GM18508 (cell line): ENCODE measurements at regions not wholly inside any gene's neighbourhood (a gene's known extent, or its start where the extent isn't known, plus 50 kb on each side); places are given as distances from the start of the nearest gene placed in this dataset.

Experiments used
- ATAC-seq: cut with Tn5 transposase; IDR thresholded peaks from one replicate; pipeline ENCODE4 v1.9.1; 2021; ENCODE audit warnings: moderate number of reproducible peaks; ENCODE audit not compliant: insufficient read depth, unreplicated experiment

- ATAC-seq: no peak
Measured at GRCh38 chr1:29444081-29444715, 207.9 kb downstream of the PTPRU start.

GRCh38 chr1:29441916-29442668, 205.8 kb downstream of the PTPRU start:
- no peak for ATAC-seq

- no peak for ATAC-seq
Measured at GRCh38 chr1:29439615-29440014, 203.3 kb downstream of the PTPRU start.

GRCh38 chr1:29438991-29439390, 202.7 kb downstream of the PTPRU start:
- no peak for ATAC-seq

GRCh38 chr1:29437946-29438345, 201.6 kb downstream of the PTPRU start:
- ATAC-seq: no peak

GRCh38 chr1:29436181-29436785, 200.0 kb downstream of the PTPRU start:
- no peak for ATAC-seq

- ATAC-seq: no peak
Measured at GRCh38 chr1:29433830-29434229, 197.5 kb downstream of the PTPRU start.

- no peak for ATAC-seq
Measured at GRCh38 chr1:29431138-29431537, 194.8 kb downstream of the PTPRU start.

- ATAC-seq: no peak
Measured at GRCh38 chr1:29429656-29430055, 193.3 kb downstream of the PTPRU start.

- no peak for ATAC-seq
Measured at GRCh38 chr1:29428997-29429396, 192.7 kb downstream of the PTPRU start.

- ATAC-seq: no peak
Measured at GRCh38 chr1:29428280-29428615, 191.9 kb downstream of the PTPRU start.

- ATAC-seq: no peak
Measured at GRCh38 chr1:29427614-29428279, 191.4 kb downstream of the PTPRU start.

- ATAC-seq: no peak
Measured at GRCh38 chr1:29426701-29427279, 190.5 kb downstream of the PTPRU start.

GRCh38 chr1:29425631-29426030, 189.3 kb downstream of the PTPRU start:
- no peak for ATAC-seq

- ATAC-seq: no peak
Measured at GRCh38 chr1:29424266-29424665, 187.9 kb downstream of the PTPRU start.

- ATAC-seq: no peak
Measured at GRCh38 chr1:29420202-29420601, 183.9 kb downstream of the PTPRU start.

- no peak for ATAC-seq
Measured at GRCh38 chr1:29417971-29418370, 181.6 kb downstream of the PTPRU start.

- ATAC-seq: no peak
Measured at GRCh38 chr1:29417147-29417858, 181.0 kb downstream of the PTPRU start.

GRCh38 chr1:29416267-29417146, 180.2 kb downstream of the PTPRU start:
- no peak for ATAC-seq
